Kidney epithelial cell (primary cell): ENCODE measurements at regions not wholly inside any gene's neighbourhood (a gene's known extent, or its start where the extent isn't known, plus 50 kb on each side); places are given as distances from the start of the nearest gene placed in this dataset.
"Not testable (repeated sequence)": the region's sequence is repeated elsewhere in the genome, so short reads cannot be mapped to it uniquely, and the experiment has no call there.

ENCODE experiments used
- DNase-seq: peaks from one replicate; pipeline ENCODE4 v3.0.0-alpha.2; 2010; ENCODE audit warnings: low read depth
- H3K27me3 ChIP-seq: 2 replicates; pipeline ENCODE4 v1.6.0; 2011; ENCODE audit warnings: low read length; ENCODE audit not compliant: control insufficient read depth, insufficient read depth
- H3K36me3 ChIP-seq: 2 replicates; pipeline ENCODE4 v1.5.1; 2011; ENCODE audit warnings: low read length; ENCODE audit not compliant: control insufficient read depth, insufficient read depth
- H3K4me3 ChIP-seq: 2 replicates; pipeline ENCODE4 v1.5.1; 2011; ENCODE audit warnings: low read depth, mild to moderate bottlenecking, control low read depth, low read length
- CTCF ChIP-seq: IDR thresholded peaks from 2 replicates; pipeline ENCODE4 v1.5.1; 2011; ENCODE audit warnings: mild to moderate bottlenecking, moderate library complexity, low read length, control low read depth, inconsistent platforms; ENCODE audit not compliant: insufficient read depth, poor library complexity, severe bottlenecking

DNA sequence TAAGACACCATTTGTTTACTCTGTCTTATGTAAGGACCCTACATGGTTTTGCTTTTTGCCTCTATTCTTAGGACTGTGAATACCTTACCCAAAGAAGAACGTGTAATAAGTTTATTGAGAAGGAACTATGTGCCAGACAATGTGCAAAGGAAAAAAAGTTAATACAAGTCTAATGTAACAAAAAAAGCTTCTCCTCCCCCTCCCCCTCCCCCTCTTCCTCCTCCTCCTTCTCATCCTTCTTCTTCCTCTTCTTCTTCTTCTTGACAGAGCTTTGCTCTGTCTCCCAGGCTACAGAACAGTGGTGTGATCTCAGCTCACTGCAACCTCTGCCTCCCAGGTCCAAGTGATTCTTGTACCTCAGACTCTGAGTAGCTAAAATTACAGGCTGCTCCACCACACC lies 50.9 kb upstream of the MITF start:
- H3K27me3 ChIP-seq = no peaks in the 10 kb centered on the region
- H3K36me3 ChIP-seq = no peaks in the 10 kb centered on the region
- DNase-seq = no peak
- no peak for TF ChIP-seq CTCF
- no peak overlapping the region for H3K4me3 ChIP-seq

- Histone ChIP-seq H3K27me3 (no peaks in the 10 kb centered on the region), H3K36me3 (no peaks in the 10 kb centered on the region), H3K4me3 (no peak overlapping the region)
- no peak for TF ChIP-seq CTCF
- no peak for DNase-seq
Measured at GRCh38 chr3:69687641-69688040, 51.6 kb upstream of the MITF start.

DNA sequence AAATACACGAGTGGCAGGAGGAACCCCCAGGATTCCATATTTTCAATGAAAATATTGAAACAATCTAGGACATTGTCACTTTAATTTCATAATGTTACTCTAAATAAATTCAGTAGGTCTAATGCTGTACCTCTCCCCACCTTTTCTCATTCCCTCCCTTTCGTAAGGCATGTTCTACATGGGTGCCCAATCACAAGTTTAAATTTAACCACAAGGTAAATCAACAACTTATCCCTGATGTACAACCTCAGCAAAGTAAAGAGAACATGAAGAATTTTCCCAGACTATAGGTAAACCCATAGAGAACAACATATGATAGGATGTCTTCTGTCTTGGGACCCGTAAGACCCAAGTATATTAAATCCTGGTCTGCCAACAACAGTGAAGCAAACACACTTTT lies 53.2 kb upstream of the MITF start:
- Histone ChIP-seq H3K4me3 (no peak overlapping the region), H3K36me3 (no peaks in the 10 kb centered on the region), H3K27me3 (no peaks in the 10 kb centered on the region)
- no peak for DNase-seq
- TF ChIP-seq CTCF = no peak

DNA sequence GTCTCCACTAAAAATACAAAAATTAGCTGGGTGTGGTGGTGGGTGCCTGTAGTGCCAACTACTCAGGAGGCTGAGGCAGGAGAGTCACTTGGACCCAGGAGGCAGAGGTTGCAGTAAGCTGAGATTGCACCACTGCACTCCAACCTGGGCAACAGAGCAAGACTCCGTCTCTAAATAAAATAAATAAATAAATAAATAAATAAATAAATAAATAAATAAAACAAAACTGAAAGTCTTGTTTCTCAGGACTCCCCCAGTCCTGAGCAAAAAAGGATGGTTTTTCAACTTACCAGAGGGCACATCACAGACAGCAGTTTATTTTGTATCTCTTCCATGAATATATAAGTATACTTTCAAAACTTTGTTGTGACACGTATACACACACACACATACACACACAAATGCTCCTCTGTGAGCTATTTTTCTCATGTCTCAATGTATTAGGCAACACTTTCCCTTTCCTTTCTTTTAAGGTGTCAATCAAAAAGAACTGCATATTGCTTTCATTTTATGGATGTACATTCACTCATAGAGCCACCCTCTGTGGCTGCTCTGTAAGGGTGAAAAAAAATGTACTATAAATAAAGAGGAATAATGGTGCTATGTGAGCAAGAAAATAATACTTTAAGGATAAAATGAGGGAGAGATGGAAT lies 54.8 kb upstream of the MITF start:
- Histone ChIP-seq H3K36me3 (no peaks in the 10 kb centered on the region), H3K4me3 (no peak overlapping the region), H3K27me3 (no peaks in the 10 kb centered on the region)
- no peak for DNase-seq
- no peak for TF ChIP-seq CTCF

GRCh38 chr3:69683082-69683806 lies 56.0 kb upstream of the MITF start:
- no peak for TF ChIP-seq CTCF
- no peak overlapping the region for H3K4me3 ChIP-seq
- DNase-seq = no peak
- H3K27me3 ChIP-seq = no peaks in the 10 kb centered on the region
- no peaks in the 10 kb centered on the region for H3K36me3 ChIP-seq

GRCh38 chr3:69677456-69677855 lies 61.8 kb upstream of the MITF start:
- not testable (repeated sequence) for DNase-seq, H3K36me3 ChIP-seq, H3K27me3 ChIP-seq, H3K4me3 ChIP-seq
